NCI-H1417 (cell line): ENCODE measurements at regions not wholly inside any gene's neighbourhood (a gene's known extent, or its start where the extent isn't known, plus 50 kb on each side); places are given as distances from the start of the nearest gene placed in this dataset.
A peak's percentile ranks its signal among the peaks of the same experiment; 100 is the strongest.
"Not testable (repeated sequence)": the region's sequence is repeated elsewhere in the genome, so short reads cannot be mapped to it uniquely, and the experiment has no call there.

Experiments
- DNase-seq, 3 experiments: peaks; one replicate each; lab custom pipeline; 2025; lab: John Stamatoyannopoulos, UW

DNA sequence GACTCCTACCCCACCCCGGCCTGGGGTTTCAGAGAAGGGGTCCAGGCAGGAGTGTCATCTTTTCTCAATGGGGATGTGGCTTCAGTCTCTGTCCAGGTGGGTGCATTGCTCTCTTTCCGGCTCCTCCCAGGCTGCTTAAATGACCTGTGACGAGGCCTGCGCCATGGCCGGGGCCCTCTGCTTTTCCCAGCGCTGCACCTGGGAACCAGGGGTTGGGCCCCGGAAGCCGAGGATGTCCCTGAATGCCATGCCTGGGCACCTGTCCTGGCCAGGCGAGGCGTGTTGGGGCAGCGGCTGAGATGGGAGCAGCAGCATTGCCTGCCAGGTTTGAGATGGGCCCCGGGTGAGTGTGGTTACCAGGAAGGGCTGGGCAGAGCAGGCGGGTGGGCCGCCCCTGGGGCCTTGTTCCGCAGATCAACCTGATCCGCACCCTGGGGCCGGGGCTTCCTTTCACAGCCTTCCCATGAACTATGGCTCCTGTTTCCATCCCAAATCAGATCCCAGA lies 147.4 kb downstream of the SEC14L1 start:
- no peak for DNase-seq

DNA sequence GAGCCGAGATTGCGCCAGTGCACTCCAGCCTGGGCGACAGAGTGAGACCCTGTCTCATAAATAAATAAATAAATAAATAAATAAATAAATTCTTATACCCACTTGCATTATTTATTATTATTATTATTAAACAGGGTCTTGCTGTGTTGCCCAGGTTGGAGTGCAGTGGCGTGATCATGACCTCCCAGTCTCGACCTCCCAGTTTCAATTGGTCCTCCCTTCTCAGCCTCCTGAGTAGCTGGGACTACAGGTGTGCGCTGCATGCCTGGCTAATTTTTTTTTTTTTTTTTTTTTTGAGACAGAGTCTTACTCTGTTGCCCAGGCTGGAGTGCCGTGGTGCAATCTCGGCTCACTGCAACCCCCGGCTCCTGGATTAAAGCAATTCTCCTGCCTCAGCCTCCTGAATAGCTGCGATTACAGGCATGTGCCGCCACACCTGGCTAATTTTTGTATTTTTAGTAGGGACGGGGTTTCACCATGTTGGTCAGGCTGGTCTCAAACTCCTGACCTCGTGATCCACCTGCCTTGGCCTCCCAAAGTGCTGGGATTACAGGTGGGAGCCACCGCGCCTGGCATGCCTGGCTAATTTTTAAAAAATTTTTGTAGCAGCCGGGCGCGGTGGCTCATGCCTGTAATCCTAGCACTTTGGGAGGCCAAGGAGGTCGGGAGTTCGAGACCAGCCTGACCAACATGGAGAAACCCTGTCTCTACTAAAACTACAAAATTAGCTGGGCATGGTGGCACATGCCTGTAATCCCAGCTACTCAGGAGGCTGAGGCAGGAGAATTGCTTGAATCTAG lies 150.2 kb downstream of the SEC14L1 start:
- DNase-seq = not testable (repeated sequence)

- DNase-seq = no peak
These were observed 151.0 kb downstream of the SEC14L1 start for GRCh38 chr17:77291591-77292386.

DNA sequence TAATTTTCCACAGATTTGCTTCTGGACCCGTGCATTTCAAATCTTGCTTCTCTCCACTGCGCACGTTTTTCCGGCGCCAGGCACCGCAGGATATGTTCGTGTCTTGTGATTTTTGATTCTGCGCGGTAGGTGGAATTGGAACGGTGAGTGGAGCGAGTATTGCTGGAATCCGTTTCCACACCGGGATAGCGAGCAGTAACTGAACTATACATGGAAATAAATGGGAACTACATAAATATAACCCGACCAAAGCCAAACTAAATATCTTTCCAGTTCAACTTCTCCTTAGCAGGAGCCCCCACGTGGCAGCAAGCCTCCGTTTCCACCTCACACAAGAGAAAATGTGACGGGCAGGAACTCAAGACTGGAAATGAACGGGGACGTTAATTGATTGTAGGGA lies 154.0 kb downstream of the SEC14L1 start:
- no peak for DNase-seq

- no peak for DNase-seq
These were observed 154.6 kb downstream of the SEC14L1 start for GRCh38 chr17:77295241-77295853.

DNA sequence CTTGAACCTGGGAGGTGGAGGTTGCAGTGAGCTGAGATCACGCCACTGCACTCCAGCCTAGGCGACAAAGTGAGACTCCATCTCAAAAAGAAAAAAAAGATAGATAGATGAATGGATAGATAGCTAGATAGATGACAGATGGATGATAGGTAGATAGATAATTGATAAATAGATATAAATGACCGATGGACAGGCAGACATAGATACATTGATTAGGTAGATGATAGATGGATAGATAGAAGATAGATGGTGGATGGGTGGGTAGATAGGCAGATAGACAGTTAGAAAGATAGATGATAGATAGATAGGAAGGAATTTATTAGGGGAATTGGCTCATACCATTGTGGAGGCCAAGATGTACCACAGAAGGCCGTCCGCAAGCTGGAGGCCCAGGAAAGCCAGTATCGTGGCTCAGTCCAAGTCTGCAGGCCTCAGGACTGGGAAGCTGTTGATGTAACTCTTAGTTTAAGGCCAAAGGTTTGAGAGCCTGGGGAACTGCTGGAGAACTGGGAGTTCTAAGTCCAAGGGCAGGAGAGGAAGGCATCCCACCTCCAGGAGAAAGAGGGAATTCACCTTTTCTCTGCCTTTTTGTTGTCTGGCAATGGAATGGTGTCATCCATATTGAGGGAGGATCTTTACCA lies 156.1 kb downstream of the SEC14L1 start:
- no peak for DNase-seq

- no peak for DNase-seq
These were observed 157.2 kb downstream of the SEC14L1 start for GRCh38 chr17:77297693-77298666.

- peak in 1 of 3 experiments; percentile 2 for DNase-seq
These were observed 158.0 kb downstream of the SEC14L1 start for GRCh38 chr17:77298811-77299210.

GRCh38 chr17:77299256-77300015 lies 158.7 kb downstream of the SEC14L1 start:
- DNase-seq = no peak

DNA sequence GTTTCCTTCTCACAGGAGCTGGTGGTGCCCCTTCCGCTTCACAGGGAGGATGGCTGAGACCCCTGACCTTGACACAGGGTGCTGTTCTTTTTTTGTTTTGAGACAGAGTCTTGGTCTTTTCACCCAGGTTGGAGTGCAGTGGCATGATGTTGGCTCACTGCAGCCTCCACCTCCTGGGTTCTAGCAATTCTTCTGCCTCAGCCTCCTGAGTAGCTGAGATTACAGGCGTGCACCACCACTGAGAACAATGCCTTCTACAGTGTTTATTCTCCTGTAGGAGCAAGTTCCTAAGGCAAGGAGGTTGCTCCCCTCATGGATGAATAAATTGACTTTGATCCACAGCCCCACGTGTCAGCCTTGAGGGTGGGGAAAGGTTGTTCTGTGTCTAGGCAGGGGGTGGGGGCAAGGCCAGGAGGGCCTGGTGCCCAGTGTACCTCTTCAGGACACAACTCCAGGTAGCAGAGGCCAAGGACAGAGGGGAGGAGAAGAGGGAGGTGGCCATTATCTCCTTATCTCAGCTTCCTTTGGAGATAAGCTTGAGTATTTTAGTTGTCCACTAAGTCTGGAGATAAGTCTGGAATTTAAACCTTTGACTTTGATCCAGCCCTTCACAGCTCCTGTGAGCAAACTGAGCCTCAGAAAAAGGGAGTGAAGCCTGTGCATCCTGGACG lies 159.4 kb downstream of the SEC14L1 start:
- no peak for DNase-seq

DNA sequence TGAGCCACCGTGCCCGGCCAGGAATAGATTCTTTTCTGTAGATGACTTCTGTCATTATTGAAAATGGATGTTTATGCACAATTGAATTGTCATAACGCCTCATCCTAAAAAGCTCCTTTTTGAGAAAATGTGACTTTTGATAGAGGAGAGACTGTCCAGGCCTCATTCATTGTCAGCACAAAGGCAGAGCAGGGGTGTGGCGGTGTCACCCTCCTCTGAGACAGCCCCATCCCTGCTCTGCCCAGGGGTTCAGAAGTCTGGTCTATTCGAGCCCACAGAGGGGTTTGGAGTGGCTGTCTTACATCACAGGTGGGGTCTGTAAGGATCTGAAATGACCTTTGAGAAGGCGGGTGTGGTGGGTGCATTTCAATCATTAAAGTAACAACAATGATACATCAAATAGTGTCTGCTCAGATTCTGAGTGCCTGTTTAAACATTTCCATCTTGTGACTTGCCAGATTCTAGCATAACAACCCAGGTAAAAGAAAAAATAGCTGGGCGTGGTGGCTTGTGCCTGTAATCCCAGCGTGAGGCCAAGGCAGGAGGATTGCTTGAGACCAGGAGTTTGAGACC lies 161.0 kb downstream of the SEC14L1 start:
- DNase-seq = no peak

- no peak for DNase-seq
These were observed 161.9 kb downstream of the SEC14L1 start for GRCh38 chr17:77302682-77303081.

DNA sequence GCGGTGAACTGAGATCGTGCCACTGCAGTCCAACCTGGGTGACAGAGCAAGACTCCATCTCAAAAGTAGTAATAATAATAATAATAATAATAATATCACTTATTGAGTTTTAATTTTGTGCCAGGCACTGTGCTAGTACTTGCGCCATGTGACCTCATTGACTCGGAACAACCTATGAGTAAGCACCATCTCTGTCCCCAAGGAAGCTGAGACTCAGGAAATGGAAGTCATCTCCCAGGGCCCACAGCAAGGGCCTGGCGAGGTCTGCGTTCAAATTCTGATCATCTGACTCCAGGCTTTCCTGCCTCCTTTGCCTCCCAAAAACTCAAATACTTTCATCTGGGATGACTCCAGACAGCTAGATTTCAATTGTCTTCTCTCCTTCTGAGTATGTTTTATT lies 162.9 kb downstream of the SEC14L1 start:
- DNase-seq = no peak

GRCh38 chr17:77304051-77304745 lies 163.4 kb downstream of the SEC14L1 start:
- peak in 1 of 3 experiments; percentile 38 for DNase-seq

GRCh38 chr17:77304746-77305473 lies 164.1 kb downstream of the SEC14L1 start:
- no peak for DNase-seq

DNA sequence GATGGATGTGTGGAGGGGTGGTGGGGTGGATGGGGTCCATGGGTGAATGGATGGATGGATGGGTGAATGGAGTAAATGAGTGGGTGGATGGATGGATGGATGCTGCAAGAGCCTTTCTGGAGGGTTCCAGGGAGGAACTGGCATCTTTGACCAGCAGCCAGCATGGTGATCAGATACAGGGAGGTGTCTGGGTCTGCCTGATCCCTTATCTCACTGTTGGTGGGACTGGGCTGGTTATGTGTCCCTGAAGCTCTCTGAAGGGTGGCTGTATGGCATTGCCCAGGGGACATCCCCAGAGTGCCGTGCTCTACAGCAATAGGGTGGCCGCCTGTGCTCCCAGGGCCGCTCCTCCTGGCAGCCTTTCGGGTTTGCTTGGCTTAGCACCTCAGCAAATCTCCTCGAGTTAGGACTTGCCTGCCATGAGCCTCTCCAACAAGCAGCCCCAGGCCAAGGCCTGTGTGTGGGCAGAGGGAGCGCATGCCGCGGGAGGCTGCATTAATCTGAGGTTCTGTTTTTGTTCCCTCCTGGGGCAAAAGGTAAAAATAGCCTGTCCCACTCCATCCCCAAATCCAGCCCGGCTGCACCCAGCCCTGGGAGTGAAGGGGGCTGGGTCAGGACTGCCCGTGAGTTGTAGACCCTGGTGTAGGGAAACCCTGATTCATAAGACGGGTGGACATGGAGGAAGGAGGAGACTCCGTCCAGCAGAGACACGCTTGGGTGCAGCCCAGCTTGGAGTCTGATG lies 165.4 kb downstream of the SEC14L1 start:
- DNase-seq = no peak

- DNase-seq = no peak
These were observed 166.2 kb downstream of the SEC14L1 start for GRCh38 chr17:77306790-77307478.
